HG03469 (cell line): ENCODE measurements at regions not wholly inside any gene's neighbourhood (a gene's known extent, or its start where the extent isn't known, plus 50 kb on each side); places are given as distances from the start of the nearest gene placed in this dataset.
A peak's percentile ranks its signal among the peaks of the same experiment; 100 is the strongest.

ENCODE experiments used
- ATAC-seq: cut with Tn5 transposase; IDR thresholded peaks from one replicate; pipeline ENCODE4 v1.9.1; 2021; ENCODE audit warnings: mild to moderate bottlenecking, moderate library complexity, moderate number of reproducible peaks; ENCODE audit not compliant: unreplicated experiment

DNA sequence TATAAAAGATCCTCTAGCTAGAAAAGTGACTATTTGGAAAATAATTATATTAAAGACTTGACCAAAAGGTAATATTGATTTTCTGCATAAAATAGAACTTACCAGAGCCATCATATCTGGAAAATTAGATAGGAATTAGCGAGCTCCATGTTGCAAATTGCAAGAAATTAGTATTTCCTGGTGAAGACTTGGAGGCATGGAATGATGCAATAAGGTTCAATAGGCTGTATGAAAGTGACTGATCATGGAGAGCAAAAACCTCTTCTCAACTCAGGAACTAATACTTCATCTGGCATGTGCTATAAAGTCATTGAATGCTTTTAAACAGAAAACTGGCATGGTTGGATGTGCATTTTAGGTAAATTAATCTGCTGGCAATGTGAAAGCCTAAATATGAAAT is 66.3 kb upstream of the UFM1 start:
- ATAC-seq = no peak

DNA sequence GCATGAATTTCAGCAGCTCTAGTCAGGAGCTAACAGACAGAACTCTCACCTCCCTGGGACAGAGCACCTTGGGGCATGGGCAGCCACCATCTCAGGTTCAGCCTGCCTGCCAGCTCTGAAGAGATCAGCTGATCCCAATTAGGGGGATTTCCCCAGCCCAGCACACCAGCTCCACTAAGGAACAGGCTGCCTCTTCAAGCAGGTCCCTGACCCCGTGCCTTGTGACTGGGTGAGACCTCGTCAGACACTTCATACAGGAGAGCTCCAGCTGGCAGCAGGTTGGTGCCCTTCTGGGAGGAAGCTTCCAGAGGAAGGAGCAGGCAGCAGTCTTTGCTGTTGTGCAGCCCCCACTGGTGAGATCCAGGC is 84.5 kb upstream of the UFM1 start:
- no peak for ATAC-seq

DNA sequence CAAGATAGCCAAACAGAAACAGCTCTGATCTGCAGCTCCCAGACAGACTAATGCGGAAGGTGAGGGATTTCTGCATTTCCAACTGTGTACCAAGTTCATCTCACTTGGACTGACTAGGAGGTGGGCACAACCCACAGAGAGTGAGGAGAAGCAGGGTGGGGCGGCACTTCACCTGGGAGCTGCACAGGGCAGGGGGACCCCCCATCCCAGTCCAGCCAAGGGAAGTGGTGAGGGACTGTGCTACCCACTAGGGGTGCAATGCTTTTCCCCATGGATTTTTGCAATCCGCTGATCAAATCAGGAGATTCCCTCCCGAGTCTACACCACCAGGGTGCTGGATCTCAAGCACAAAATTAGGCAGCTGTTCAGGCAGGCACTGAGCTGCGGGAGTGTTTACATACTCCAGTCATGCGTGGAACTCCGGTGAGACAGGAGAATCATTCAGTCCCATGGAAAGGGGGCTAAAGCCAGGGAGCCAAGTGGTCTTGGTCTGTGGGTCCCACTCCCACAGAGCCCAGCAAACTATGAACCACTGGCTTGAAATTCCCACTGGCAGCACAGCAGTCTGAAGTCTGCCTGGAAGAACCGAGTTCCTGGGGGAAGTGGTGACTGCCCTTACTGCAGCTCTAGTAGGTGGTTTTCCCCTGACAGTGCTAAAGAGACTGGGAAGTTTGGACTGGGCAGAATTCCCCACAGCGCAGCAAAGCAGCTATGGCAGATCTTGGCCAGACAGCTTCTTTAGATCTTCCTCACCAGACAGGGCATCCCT is 85.1 kb upstream of the UFM1 start:
- ATAC-seq = no peak

DNA sequence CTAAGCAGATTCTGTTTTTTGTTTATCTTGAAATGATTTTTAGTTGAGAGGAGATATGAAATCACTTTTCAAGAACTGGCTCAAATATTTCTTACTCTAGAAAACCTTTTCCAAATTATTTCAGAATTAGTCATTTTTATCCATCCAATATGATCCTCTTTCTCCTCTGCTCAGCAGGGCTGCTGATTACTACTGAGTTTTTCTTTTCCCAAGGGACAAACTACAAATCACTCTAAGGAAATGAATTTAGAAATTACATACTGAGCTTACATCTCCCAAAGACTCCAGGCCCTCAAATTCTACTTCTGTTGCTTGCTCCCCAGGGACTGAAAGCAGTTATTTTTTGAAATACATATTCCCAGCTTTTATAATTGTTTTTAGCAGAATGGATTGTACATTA is 87.4 kb upstream of the UFM1 start:
- no peak for ATAC-seq

DNA sequence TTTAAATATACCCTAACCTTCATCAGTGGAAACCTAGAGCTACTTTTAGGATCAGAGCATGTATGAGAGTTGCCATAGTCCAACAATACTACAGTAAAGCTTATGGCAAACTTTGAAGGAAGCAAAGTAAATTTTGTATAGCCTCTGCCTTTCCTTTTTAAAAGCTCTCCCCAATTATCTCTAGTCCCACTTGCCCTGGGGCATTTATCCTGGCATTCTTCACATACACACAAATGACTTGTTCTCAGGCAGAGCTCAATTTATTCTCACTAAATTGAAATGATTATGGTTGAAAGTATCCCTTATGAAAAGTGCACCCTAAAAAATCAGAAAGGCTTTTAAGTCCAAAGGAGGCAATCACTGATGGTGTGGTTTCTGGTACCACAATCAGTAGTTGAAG is 94.1 kb upstream of the UFM1 start:
- no peak for ATAC-seq

DNA sequence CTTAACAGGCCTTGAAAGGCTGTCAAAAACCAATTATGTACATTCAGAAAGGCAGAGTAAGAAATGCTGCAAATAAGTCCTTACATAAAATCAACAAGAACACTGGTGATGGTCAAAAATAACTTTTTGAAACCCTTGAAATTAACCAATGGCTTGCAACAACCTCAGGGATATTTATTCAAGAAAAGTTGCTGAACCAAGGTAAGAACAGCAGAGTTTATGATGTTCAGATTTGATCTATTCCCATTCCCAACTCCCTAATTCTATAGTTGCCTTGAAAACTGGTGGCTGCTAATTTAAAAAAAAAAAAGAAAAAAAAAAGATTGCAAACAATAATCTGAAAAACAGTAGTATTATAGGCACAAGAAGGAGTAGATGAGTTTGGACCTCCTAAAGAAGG is 109.8 kb upstream of the UFM1 start:
- no peak for ATAC-seq

DNA sequence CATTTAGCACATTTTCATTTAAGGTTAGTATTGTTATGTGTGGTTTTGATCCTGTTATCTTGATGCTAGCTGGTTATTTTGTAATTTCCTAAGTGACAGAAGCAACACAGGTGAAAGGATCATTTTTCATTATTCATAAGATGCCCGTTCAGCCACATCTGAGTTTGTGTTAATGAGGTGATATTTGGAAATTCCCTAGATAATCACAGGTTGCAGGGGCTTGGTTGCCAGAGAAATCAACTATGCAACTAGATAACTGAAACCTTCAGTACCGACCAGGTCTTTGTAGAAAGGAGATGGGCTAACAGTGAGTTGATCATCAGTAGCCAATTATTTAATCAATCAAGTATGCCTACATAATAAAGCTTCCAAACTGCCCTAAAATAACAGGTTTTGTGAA is 121.3 kb upstream of the UFM1 start:
- ATAC-seq = no peak

DNA sequence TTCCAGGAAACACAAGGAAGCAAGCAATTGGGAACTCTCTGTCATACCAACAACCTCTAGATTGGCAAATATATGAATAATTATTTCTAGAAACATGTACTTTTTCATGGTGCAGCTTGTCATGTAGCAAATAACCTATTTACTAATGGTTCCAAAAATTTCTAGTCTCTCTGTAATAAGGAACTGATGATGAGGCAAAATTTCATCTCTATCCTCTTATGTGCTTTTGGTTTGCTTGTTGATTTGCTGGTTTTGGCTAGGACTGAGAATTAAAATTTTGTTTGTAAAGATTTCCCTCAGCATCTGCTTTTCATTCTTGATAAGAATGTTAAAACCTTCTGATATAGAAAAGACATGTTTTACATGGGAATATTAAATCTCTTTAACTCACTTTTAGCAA is 123.2 kb upstream of the UFM1 start:
- no peak for ATAC-seq

DNA sequence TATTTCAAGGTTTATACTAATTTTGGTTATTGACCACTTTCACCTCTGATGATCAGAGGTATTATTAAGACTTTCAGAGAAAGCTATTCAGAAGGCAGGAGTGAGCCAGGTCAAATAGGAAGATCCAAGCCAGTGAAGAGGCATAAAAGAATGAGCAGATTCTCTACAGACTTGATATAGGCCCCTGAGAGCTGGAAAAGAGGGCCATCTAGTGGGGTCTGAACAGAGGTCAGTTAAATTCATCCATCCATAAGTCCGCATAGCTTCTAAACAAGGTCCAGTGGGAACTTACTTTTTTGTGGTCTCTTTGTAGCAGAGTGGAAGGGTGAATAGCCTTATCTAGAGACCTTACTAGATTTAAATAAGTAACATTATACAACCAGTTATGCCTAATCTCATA is 126.6 kb upstream of the UFM1 start:
- no peak for ATAC-seq

DNA sequence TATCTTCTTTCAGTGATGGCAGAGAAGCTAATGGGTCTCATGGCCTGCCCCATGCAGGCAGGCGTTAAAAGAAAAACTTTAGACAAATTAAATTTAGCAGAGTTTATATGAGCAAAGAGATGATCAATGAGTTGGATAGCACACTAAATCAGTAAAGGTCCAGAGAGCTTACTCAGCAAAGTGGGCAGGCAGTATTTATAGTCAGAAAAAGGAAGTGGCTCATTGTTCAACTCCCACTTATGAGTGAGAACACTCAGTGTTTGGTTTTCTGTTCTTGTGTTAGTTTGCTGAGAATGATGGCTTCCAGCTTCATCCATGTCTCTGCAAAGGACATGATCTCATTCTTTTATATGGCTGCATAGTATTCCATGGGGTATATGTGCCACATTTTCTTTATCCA is 128.5 kb upstream of the UFM1 start:
- ATAC-seq = peak; percentile 68

DNA sequence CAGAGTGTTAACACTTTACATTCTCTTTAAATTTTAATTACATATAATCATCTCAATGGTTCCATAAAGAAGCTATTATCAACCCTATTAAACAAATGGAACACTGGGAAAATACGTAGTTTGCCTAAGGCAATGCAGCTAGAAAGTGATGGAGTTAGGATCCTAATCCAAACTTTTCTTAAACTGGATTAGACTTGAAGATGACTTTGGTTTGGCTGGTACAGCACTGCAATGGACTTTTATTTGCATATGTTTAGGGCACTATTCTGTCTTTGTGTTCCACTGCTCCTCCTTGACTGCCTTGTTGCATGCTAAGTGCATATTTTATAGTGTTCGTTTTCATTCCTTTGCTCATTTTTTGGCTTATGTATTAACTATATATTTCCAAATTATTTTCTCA is 133.5 kb upstream of the UFM1 start:
- ATAC-seq = no peak

DNA sequence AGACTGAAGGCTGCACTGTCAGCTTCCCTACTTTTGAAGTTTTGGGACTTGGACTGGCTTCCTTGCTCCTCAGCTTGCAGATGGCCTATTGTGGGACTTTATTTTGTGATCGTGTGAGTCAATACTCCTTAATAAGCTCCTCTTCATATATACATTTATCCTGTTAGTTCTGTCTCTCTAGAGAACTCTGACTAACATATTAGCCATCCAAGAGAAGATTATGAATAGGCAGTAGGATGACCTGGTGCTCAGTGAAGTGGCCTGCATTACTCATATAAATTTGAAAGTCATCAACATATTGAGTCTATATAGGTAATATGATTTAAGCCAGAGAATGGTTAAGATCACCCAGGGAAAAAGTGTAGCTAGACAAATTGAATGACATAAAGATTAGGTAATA is 136.3 kb upstream of the UFM1 start:
- no peak for ATAC-seq

DNA sequence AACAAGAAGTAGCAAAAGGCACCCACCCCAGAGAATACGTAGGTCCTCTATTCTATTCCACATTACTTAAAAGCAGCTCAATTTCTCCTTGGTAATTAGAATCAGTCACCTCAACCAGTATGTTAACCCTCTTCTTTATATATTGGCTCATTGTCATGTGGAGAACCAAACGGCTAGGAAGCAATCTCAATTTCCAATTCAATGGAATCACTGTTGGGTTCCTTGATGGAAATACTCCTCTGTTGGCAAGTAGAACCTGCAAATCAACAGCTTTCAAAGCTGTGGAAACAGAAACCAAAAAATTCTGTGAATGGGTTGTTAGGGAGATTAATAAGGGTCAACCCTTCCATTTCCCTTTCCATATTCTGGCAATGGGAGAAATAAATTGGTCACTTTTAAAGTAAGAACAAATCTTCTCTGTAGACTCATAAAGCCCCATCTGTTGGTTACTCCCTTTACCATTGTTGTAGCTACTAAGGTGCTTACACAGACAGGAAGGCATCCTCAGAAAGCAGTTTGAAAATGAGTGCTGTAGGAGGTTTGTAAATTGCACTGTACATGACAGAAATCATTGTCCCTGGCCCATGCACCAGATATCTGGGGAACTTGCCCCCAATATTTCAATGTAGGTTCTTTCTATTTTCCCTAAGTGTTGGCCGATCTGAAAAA is 138.6 kb upstream of the UFM1 start:
- no peak for ATAC-seq

DNA sequence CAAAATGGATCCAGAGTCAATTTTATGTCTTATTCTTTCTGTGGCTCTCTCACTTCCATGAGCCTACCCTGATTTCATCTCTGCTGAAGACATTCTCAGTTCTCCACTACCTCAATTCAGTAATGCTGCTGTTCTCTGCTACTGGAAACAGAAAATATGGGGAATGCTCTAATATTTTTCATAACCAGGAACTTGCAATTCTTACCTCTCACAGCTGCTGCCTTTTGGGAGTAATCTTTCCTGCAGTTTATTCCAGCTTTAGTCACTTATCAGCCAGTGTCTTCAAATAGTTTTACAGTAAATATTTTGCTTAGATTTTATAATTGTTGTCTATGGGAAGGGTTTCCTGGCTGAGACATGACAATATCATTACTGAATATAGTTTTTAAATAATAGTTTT is 145.1 kb upstream of the UFM1 start:
- ATAC-seq = no peak

DNA sequence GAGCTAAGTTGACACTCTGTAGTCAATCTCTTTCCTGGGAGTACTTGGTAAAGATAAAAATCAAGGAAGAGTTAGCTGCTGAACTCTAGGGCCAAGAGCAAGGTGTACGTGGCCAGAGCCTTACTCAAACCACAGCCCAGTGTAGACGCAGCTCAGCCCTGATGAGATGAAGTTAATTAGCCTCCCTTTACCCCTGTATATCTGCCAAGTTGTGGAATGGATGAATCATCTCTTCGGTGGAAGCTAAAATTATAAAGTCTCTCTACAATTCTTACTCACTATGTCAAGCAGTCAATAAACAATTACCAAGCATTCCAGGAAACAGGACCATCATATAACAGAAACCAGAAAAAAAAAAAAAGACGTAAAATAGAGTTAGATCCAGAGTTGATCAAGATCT is 146.9 kb upstream of the UFM1 start:
- ATAC-seq = no peak

DNA sequence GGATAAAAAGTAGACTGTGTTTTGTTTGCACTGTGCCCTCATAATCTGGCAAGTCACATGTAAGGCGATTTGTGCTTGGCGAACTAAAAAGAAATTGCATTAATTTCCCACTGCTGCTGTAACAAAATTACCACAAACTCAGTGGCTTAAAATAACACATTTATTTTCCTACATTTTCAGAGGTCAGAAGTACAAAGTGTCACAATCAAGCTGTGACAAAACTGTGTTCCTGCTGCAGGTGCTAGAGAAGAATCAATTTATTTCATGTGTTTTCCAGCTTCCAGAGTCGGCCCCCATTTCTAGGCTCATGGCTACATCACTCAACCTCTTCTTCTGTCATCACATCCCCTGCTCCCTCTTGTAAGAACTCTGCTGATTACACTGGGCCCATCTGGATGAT is 158.6 kb upstream of the UFM1 start:
- no peak for ATAC-seq

DNA sequence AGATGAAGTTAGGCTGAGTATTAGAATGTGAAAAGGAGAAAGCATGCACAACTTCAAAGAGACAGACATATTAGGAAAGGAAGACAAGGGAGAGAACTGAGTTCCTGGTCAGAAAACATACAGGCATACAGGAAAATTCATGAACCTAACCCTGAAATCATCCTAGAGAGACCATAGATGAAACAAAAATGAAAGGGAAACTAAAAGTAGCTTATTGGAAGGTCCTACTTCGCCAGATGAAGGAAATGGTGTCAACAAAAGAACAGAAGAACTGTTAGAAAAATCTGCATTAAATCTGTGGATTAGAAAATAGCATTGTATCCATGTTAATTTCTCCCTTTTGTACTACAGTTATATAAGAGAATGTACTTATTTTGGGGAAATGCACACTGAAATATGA is 169.0 kb upstream of the UFM1 start:
- no peak for ATAC-seq

DNA sequence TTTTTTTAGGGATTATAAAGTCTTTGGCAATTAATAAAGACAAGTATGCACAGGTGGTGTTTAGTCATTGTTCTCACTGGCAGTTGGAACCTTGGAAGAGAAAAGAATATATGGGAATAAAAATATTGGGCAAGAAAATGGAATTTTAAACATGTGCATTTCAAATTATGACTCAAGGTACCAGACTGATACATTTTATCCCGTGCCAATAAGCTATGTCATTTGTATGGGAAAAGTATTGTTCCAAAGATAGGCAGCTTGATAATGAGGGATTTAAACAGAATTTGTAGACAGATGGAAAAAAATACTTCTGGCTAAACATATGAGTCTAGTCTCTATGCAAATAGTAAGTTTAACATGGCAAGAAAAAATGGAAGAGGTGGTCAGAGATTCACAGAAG is 169.5 kb upstream of the UFM1 start:
- ATAC-seq = no peak

DNA sequence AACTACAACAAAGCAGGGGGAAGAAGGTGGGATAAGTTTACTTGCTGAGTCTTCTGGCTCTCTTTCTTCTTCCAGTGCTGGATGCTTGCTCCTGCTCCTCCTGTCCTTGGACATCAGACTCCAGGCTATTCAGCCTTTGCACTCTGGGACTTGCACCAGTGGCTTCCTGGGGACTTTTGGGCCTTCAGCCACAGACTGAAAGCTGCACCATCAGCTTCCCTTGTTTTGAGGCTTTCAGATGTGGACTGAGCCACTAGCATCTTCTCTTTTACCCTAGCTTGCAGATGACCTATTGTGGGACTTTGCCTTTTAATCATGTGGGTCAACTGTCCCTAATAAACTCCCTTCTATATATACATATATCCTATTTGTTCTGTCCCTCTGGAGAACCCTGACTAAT is 173.0 kb upstream of the UFM1 start:
- no peak for ATAC-seq

DNA sequence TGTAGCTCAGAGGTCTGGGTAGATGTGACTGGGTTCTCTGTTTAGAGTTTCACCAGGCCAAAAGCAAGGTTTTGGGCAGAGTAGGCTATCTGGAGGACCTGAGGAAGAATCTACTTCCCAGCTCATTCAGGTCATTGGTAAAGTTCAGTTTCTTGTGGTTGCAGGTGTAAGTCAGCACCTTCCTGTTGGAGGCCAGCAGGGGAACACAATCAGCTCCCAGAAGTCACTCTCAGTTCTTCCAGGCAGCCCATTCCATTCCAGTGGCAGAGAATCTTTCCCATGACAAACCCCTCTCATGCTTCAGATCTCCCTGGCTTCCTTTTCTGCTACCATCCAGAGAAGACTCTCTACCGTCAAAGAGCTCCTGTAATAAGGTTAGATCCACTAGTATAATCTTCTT is 176.2 kb upstream of the UFM1 start:
- no peak for ATAC-seq

DNA sequence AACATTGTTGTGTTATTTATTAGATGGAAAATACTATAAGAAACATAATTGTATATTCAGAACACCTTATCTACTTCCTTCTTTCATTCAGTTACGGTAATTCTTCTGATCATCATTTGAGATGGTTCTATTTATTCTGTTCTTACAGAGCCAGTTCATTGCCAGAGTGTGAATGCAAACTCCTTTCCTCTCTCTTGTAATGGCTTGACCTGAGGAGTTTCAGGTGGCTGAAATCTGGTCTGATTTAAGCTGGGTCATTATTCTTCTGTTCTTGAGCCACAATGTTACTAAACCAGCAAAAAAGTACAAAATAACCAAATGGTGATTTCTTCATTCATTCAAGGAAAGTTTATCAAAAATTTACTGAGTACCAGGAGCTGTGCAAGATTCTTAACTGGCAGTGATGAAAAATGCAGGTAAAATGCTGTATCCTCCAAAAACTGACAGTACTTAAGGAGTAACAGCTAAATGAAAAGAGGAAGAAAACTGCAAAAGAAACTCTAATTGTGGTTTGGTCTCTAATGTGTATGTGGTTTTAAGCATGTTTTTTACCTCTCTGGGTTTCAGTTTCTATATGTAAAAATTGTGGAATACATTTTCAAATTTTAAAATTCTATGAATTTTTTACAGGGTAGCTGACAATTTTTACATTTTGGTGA is 182.4 kb upstream of the UFM1 start:
- peak; percentile 99 for ATAC-seq

DNA sequence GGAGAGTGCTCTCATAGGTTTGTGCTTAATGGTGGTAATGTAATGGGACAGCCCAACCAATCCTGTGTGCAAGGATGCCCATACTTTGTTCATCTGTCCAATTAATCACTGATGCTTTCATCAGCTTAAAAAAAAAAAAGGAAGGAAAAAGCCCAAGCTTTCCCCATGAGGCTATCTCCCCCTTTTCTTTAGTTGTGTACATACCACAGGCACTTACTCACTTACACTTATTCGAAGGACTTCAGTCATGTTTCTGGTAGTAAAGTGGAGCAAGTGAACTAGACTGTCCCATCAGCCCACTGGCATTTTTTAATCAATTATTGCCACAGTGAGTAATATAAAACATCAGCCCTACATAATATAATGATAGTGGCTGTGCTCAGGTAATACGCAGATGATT is 183.5 kb upstream of the UFM1 start:
- no peak for ATAC-seq
